Endothelial cell (in vitro differentiated cells): ENCODE measurements at regions not wholly inside any gene's neighbourhood (a gene's known extent, or its start where the extent isn't known, plus 50 kb on each side); places are given as distances from the start of the nearest gene placed in this dataset.

ENCODE experiments used
- DNase-seq: peaks from one replicate; pipeline ENCODE4 v3.0.0; 2021; ENCODE audit warnings: low spot score
- H3K27ac Mint-ChIP-seq: one replicate; pipeline ENCODE4 v1.8.0; 2021; ENCODE audit warnings: mixed read lengths, inconsistent platforms; ENCODE audit not compliant: unreplicated experiment
- H3K27me3 Mint-ChIP-seq: one replicate; pipeline ENCODE4 v1.8.0; 2021; ENCODE audit warnings: mild to moderate bottlenecking, moderate library complexity, mixed read lengths, inconsistent platforms; ENCODE audit not compliant: unreplicated experiment
- H3K36me3 Mint-ChIP-seq: one replicate; pipeline ENCODE4 v1.8.0; 2021; ENCODE audit warnings: mild to moderate bottlenecking, low read depth, mixed read lengths, inconsistent platforms; ENCODE audit not compliant: unreplicated experiment
- H3K4me1 Mint-ChIP-seq: one replicate; pipeline ENCODE4 v1.8.0; 2021; ENCODE audit warnings: mild to moderate bottlenecking, mixed read lengths, inconsistent platforms; ENCODE audit not compliant: unreplicated experiment
- H3K4me3 Mint-ChIP-seq: one replicate; pipeline ENCODE4 v1.8.0; 2021; ENCODE audit warnings: mild to moderate bottlenecking, mixed read lengths, inconsistent platforms; ENCODE audit not compliant: unreplicated experiment
- H3K9me3 Mint-ChIP-seq: one replicate; pipeline ENCODE4 v1.8.0; 2021; ENCODE audit warnings: mixed read lengths, inconsistent platforms; ENCODE audit not compliant: unreplicated experiment
- CTCF ChIP-seq: fragments of 200-600 bp; sonication (generic); IDR thresholded peaks from one replicate; pipeline ENCODE4 v1.5.0; 2021; ENCODE audit warnings: antibody characterized with exemption; ENCODE audit not compliant: unreplicated experiment

- Mint-ChIP-seq H3K27me3 (no peaks in the 10 kb centered on the region), H3K4me3 (no peak overlapping the region), H3K4me1 (no peaks in the 10 kb centered on the region), H3K27ac (no peak overlapping the region), H3K36me3 (no peaks in the 10 kb centered on the region), H3K9me3 (no peaks in the 10 kb centered on the region)
- DNase-seq: no peak
- TF ChIP-seq CTCF: no peak
Measured at GRCh38 chr6:12506159-12506558, 210.4 kb upstream of the PHACTR1 start.

GRCh38 chr6:12507636-12508035 lies 208.9 kb upstream of the PHACTR1 start:
- Mint-ChIP-seq H3K36me3 (no peaks in the 10 kb centered on the region), H3K9me3 (no peaks in the 10 kb centered on the region), H3K27ac (no peak overlapping the region), H3K4me1 (no peaks in the 10 kb centered on the region), H3K27me3 (no peaks in the 10 kb centered on the region), H3K4me3 (no peak overlapping the region)
- no peak for DNase-seq
- no peak for TF ChIP-seq CTCF

GRCh38 chr6:12508553-12508952 lies 208.0 kb upstream of the PHACTR1 start:
- Mint-ChIP-seq H3K27me3 (no peaks in the 10 kb centered on the region), H3K4me1 (no peaks in the 10 kb centered on the region), H3K4me3 (no peak overlapping the region), H3K36me3 (no peaks in the 10 kb centered on the region), H3K9me3 (no peaks in the 10 kb centered on the region), H3K27ac (no peak overlapping the region)
- no peak for TF ChIP-seq CTCF
- no peak for DNase-seq

GRCh38 chr6:12509060-12509459 lies 207.5 kb upstream of the PHACTR1 start:
- Mint-ChIP-seq H3K27me3 (peaks cover 2% of the 10 kb centered on the region), H3K4me3 (no peak overlapping the region), H3K36me3 (no peaks in the 10 kb centered on the region), H3K4me1 (no peaks in the 10 kb centered on the region), H3K9me3 (no peaks in the 10 kb centered on the region), H3K27ac (no peak overlapping the region)
- DNase-seq: no peak
- TF ChIP-seq CTCF: no peak

GRCh38 chr6:12516070-12516469 lies 200.5 kb upstream of the PHACTR1 start:
- no peak for DNase-seq
- Mint-ChIP-seq H3K27ac (no peak overlapping the region), H3K27me3 (peaks cover 2% of the 10 kb centered on the region), H3K4me3 (no peak overlapping the region), H3K9me3 (no peaks in the 10 kb centered on the region), H3K36me3 (no peaks in the 10 kb centered on the region), H3K4me1 (peaks cover 10% of the 10 kb centered on the region)
- TF ChIP-seq CTCF: no peak
